WTC11 (cell line): ENCODE measurements at regions not wholly inside any gene's neighbourhood (a gene's known extent, or its start where the extent isn't known, plus 50 kb on each side); places are given as distances from the start of the nearest gene placed in this dataset.

ENCODE experiments used
- ATAC-seq: fragments of 200-7000 bp; cut with Tn5 transposase; 2 replicates; pipeline ENCODE4 v1.10.0; 2021; ENCODE audit warnings: mild to moderate bottlenecking, moderate library complexity
- CTCF ChIA-PET: fragments of 300-600 bp; sonication (Branson Sonifier 250); formaldehyde crosslinking; loops from one replicate; lab custom pipeline; 2021; ENCODE audit warnings: antibody characterized with exemption; lab: Charles Lee
- POLR2A ChIA-PET: fragments of 350-600 bp; sonication (Branson Sonifier 250); formaldehyde crosslinking; loops from one replicate; lab custom pipeline; 2021; ENCODE audit warnings: antibody characterized with exemption; lab: Charles Lee
- DNase-seq: peaks from one replicate; pipeline ENCODE4 v3.0.0; 2021; ENCODE audit warnings: low spot score
- H3K27ac Mint-ChIP-seq: 2 replicates; pipeline ENCODE4 v1.8.0; 2021; ENCODE audit warnings: mixed read lengths
- H3K27me3 Mint-ChIP-seq: 2 replicates; pipeline ENCODE4 v1.8.0; 2021; ENCODE audit warnings: low read depth, mild to moderate bottlenecking, moderate library complexity, mixed read lengths
- H3K36me3 Mint-ChIP-seq: 2 replicates; pipeline ENCODE4 v1.8.0; 2021; ENCODE audit warnings: mixed read lengths
- H3K4me1 Mint-ChIP-seq: 2 replicates; pipeline ENCODE4 v1.8.0; 2022; ENCODE audit warnings: mixed read lengths
- H3K4me3 Mint-ChIP-seq: 2 replicates; pipeline ENCODE4 v1.8.0; 2021; ENCODE audit warnings: mild to moderate bottlenecking, moderate library complexity, mixed read lengths
- H3K9me3 Mint-ChIP-seq: 2 replicates; pipeline ENCODE4 v1.8.0; 2021; ENCODE audit warnings: mixed read lengths
- ATF1 ChIP-seq: sonication (generic); formaldehyde crosslinking; IDR thresholded peaks from 2 replicates; pipeline ENCODE4 v1.8.1; 2023; ENCODE audit warnings: mild to moderate bottlenecking, moderate library complexity, missing genetic modification reagents
- ATF3 ChIP-seq: sonication (generic); formaldehyde crosslinking; conservative IDR thresholded peaks from 2 replicates; pipeline ENCODE4 v1.8.1; 2022; ENCODE audit warnings: mild to moderate bottlenecking, missing genetic modification reagents
- CBFB ChIP-seq: sonication (generic); formaldehyde crosslinking; IDR thresholded peaks from 2 replicates; pipeline ENCODE4 v1.8.1; 2022; ENCODE audit warnings: mild to moderate bottlenecking, low read depth, missing genetic modification reagents
- CTCF ChIP-seq: fragments of 200-600 bp; IDR thresholded peaks from 2 replicates; pipeline ENCODE4 v1.8.0; 2022; ENCODE audit warnings: antibody characterized with exemption
- ELF4 ChIP-seq: sonication (generic); formaldehyde crosslinking; IDR thresholded peaks from 2 replicates; pipeline ENCODE4 v1.8.1; 2022; ENCODE audit warnings: low read depth, mild to moderate bottlenecking, moderate library complexity, missing genetic modification reagents
- ESRRA ChIP-seq: sonication (generic); formaldehyde crosslinking; IDR thresholded peaks from 2 replicates; pipeline ENCODE4 v1.8.1; 2022; ENCODE audit warnings: mild to moderate bottlenecking, missing genetic modification reagents, borderline replicate concordance
- ETV6 ChIP-seq: sonication (generic); formaldehyde crosslinking; IDR thresholded peaks from 2 replicates; pipeline ENCODE4 v1.8.1; 2022; ENCODE audit warnings: mild to moderate bottlenecking, missing genetic modification reagents
- FOXJ3 ChIP-seq: sonication (generic); formaldehyde crosslinking; IDR thresholded peaks from 2 replicates; pipeline ENCODE4 v1.9.0; 2021; ENCODE audit warnings: missing genetic modification reagents, mild to moderate bottlenecking, borderline replicate concordance
- FOXP4 ChIP-seq: sonication (generic); formaldehyde crosslinking; IDR thresholded peaks from 2 replicates; pipeline ENCODE4 v1.8.0; 2022; ENCODE audit warnings: mild to moderate bottlenecking, missing genetic modification reagents
- GRHL2 ChIP-seq: fragments of 250-450 bp; sonication (Bioruptor Pico); IDR thresholded peaks from 2 replicates; pipeline ENCODE4 v1.8.0; 2022; ENCODE audit warnings: mild to moderate bottlenecking, moderate library complexity; ENCODE audit not compliant: insufficient replicate concordance, severe bottlenecking
- HMGA2 ChIP-seq: fragments of 250-450 bp; sonication (Bioruptor Pico); IDR thresholded peaks from 2 replicates; pipeline ENCODE4 v1.4.0; 2021; ENCODE audit warnings: mild to moderate bottlenecking, moderate library complexity
- NFYB ChIP-seq: sonication (generic); formaldehyde crosslinking; conservative IDR thresholded peaks from 2 replicates; pipeline ENCODE4 v1.8.0; 2022; ENCODE audit warnings: low read depth, missing genetic modification reagents
- PRDM15 ChIP-seq: sonication (generic); formaldehyde crosslinking; IDR thresholded peaks from 2 replicates; pipeline ENCODE4 v1.8.0; 2022; ENCODE audit warnings: missing genetic modification reagents
- RELA ChIP-seq: sonication (generic); formaldehyde crosslinking; IDR thresholded peaks from 2 replicates; pipeline ENCODE4 v1.8.1; 2022; ENCODE audit warnings: missing genetic modification reagents, mild to moderate bottlenecking, borderline replicate concordance
- SP1 ChIP-seq: sonication (generic); formaldehyde crosslinking; conservative IDR thresholded peaks from 2 replicates; pipeline ENCODE4 v1.8.1; 2022; ENCODE audit warnings: missing genetic modification reagents
- TEAD4 ChIP-seq: sonication (generic); formaldehyde crosslinking; IDR thresholded peaks from 2 replicates; pipeline ENCODE4 v1.8.0; 2022; ENCODE audit warnings: mild to moderate bottlenecking, missing genetic modification reagents
- USF2 ChIP-seq: sonication (generic); formaldehyde crosslinking; IDR thresholded peaks from 2 replicates; pipeline ENCODE4 v1.8.1; 2023; ENCODE audit warnings: mild to moderate bottlenecking, missing genetic modification reagents, moderate library complexity
- ZBTB43 ChIP-seq: sonication (generic); formaldehyde crosslinking; IDR thresholded peaks from 2 replicates; pipeline ENCODE4 v1.8.1; 2023; ENCODE audit warnings: mild to moderate bottlenecking, missing genetic modification reagents
- ZNF121 ChIP-seq: sonication (generic); formaldehyde crosslinking; IDR thresholded peaks from 2 replicates; pipeline ENCODE4 v1.8.0; 2023; ENCODE audit warnings: missing genetic modification reagents
- ZNF416 ChIP-seq: fragments of 250-450 bp; sonication (Bioruptor Pico); IDR thresholded peaks from 2 replicates; pipeline ENCODE4 v1.9.0; 2021; ENCODE audit warnings: mild to moderate bottlenecking, inconsistent platforms
- ZNF423 ChIP-seq: fragments of 250-450 bp; sonication (Bioruptor Pico); IDR thresholded peaks from 2 replicates; pipeline ENCODE4 v2.1.2; 2022; ENCODE audit warnings: mild to moderate bottlenecking, moderate library complexity
- ZNF425 ChIP-seq: fragments of 250-450 bp; sonication (Bioruptor Pico); conservative IDR thresholded peaks from 2 replicates; pipeline ENCODE4 v1.9.0; 2021; ENCODE audit warnings: mild to moderate bottlenecking
- ZSCAN18 ChIP-seq: fragments of 250-450 bp; sonication (Bioruptor Pico); IDR thresholded peaks from 2 replicates; pipeline ENCODE4 v2.1.2; 2022; ENCODE audit warnings: mild to moderate bottlenecking, moderate library complexity

- Mint-ChIP-seq H3K9me3 (peaks cover 18% of the 10 kb centered on the region), H3K4me3 (no peak overlapping the region), H3K27ac (no peak overlapping the region), H3K36me3 (no peaks in the 10 kb centered on the region), H3K27me3 (no peaks in the 10 kb centered on the region), H3K4me1 (no peaks in the 10 kb centered on the region)
- POLR2A ChIA-PET: no interaction called here
- CTCF ChIA-PET: no interaction called here
- ATAC-seq: no peak
- TF ChIP-seq CTCF (no peak), TEAD4 (CRISPR knock-in tag) (no peak), SP1 (CRISPR knock-in tag) (no peak), ATF1 (CRISPR knock-in tag) (no peak), ZNF121 (no peak), HMGA2 (CRISPR knock-in tag) (no peak), RELA (CRISPR knock-in tag) (no peak), NFYB (CRISPR knock-in tag) (no peak), ZNF425 (CRISPR knock-in tag) (no peak), ESRRA (CRISPR knock-in tag) (no peak), ZNF423 (CRISPR knock-in tag) (no peak), ZSCAN18 (CRISPR knock-in tag) (no peak), ATF3 (CRISPR knock-in tag) (no peak), ETV6 (no peak), USF2 (CRISPR knock-in tag) (no peak)
- no peak for DNase-seq
These were observed 416.3 kb downstream of the AASDHPPT start for GRCh38 chr11:106493751-106494150.

- no peaks in the 10 kb centered on the region for H3K27me3 Mint-ChIP-seq
- no peak for TF ChIP-seq ZBTB43 (CRISPR knock-in tag)
- TF ChIP-seq CBFB: no peak
- no peak for TF ChIP-seq FOXP4 (CRISPR knock-in tag)
- no peak for TF ChIP-seq GRHL2
- TF ChIP-seq ZNF416 (CRISPR knock-in tag): no peak
- TF ChIP-seq PRDM15: no peak
- no peak for TF ChIP-seq ELF4 (CRISPR knock-in tag)
- TF ChIP-seq FOXJ3 (CRISPR knock-in tag): no peak
These were observed 417.6 kb downstream of the AASDHPPT start for GRCh38 chr11:106495046-106495445.

More at GRCh38 chr11:106495046-106495445, 417.6 kb downstream of the AASDHPPT start:
- no peak overlapping the region for H3K27ac Mint-ChIP-seq
- DNase-seq (no peak), ATAC-seq (no peak)
- H3K4me1 Mint-ChIP-seq: no peaks in the 10 kb centered on the region
- peaks cover 5% of the 10 kb centered on the region; the same call in 1 of the 2 replicates for H3K9me3 Mint-ChIP-seq
- CTCF ChIA-PET: interaction anchor here (0.6 kb wide), 1 partner anchor 1293 kb away, joined by 3 read pairs; no protein-coding TSS in a partner anchor
- no peaks in the 10 kb centered on the region for H3K36me3 Mint-ChIP-seq
- no peak overlapping the region for H3K4me3 Mint-ChIP-seq
- POLR2A ChIA-PET: no interaction called here
